Stimulated activated CD4-positive, alpha-beta T cell treated with anti-CD3 and anti-CD28 coated beads, Interleukin-1b, Interleukin-23, amount 100 ng/mL, for 48 hours (primary cell): ENCODE measurements at regions not wholly inside any gene's neighbourhood (a gene's known extent, or its start where the extent isn't known, plus 50 kb on each side); places are given as distances from the start of the nearest gene placed in this dataset.
"Not testable (repeated sequence)": the region's sequence is repeated elsewhere in the genome, so short reads cannot be mapped to it uniquely, and the experiment has no call there.

Experiments used
- DNase-seq: peaks from one replicate; pipeline ENCODE4 v3.0.0-alpha.2; 2020

GRCh38 chr3:25169151-25169550 lies 258.9 kb upstream of the RARB start:
- DNase-seq, result no peak

GRCh38 chr3:25170021-25170420 lies 258.0 kb upstream of the RARB start:
- DNase-seq, result no peak

DNA sequence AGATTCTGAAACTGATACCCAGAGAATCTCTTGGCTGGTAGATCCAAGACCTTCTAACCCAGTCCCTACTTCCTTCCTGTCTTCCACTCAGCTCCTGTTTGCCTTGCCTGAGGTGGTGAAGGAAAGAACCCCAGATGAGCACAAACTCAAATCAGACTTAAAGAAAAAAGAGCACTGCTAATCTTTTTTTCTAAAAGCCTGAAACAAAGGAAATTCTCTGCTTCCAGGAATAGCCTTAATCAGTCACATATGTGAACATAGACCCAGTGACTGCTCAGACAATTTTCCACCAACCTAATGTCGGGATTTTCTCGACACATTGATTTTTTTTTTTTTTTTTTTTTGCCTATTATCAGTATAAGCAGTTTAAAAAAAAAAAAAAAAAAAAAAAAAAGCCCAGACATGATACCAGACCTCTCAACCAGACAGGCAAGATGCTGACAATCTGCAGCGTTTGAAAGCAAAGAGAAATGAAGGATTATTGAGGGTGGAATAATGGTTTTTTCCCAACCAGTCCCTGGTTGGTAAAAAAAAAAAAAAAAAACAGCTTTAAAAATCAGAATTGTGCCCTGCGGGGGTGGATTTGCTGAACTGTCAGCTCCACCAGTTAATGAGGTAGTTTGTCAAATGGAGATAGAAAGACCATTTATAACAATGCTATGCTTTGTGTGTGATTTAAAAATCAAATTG lies 256.8 kb upstream of the RARB start:
- DNase-seq, result no peak

- DNase-seq, result no peak
Observed at GRCh38 chr3:25171897-25172296, 256.2 kb upstream of the RARB start.

DNA sequence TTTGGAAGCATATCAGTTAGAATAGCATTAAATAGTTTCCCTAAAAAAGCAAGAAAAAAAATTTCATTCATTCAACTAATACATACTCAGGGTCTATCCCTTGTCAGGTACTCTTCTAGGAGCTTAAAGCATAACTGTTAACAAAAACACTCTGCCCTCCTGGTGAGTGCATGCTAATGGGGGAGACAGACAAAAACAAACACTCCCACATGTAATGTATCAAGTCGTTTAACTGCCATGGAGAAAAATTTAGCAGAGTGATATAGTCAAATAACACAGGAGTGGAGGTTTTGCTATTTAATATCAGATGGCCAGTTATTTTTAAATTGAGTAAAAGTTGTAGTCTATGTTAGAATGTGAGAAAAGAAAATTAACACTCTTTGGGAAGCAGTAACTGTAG lies 254.5 kb upstream of the RARB start:
- DNase-seq, result no peak

GRCh38 chr3:25174251-25174650 lies 253.8 kb upstream of the RARB start:
- DNase-seq, result no peak

DNA sequence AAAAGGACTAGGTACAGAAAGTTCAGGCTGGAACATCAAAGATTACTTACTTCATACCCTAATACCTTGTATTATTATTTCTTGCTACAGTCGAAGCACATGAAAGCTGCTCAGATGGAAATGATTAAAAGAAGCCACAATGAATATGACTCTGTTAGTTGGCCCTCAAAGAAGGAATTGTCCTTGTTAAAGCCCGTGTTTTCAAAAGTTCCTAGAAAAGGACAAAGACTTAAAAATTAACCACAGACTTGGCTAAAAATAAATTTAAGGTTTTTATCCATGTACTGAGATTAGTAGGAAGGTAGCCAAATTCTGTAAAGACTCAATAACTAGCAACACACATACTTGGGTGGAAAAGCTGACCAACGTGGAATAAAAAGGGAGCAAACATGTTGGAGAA lies 251.0 kb upstream of the RARB start:
- DNase-seq, result no peak

DNA sequence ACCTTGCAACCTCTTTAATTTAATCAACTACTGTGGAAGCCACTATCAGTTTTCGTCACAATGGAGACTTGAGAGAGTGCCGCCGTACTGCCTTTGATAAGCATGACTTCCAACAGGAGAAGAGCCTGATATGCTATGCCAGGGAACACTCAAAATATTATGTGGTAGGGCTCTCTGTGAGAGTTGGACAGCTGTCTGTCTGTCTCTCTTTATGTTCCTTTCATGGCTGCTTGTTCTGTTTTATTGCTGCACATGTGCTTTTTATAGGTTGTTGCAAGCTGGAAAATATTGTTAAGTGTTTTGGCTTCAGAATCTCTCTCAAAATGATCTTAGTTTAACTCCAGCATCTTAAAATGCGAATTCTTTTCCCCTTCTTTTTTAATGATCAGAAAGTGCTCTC lies 249.4 kb upstream of the RARB start:
- DNase-seq, result no peak

- DNase-seq, result no peak
Observed at GRCh38 chr3:25181096-25181495, 247.0 kb upstream of the RARB start.

DNA sequence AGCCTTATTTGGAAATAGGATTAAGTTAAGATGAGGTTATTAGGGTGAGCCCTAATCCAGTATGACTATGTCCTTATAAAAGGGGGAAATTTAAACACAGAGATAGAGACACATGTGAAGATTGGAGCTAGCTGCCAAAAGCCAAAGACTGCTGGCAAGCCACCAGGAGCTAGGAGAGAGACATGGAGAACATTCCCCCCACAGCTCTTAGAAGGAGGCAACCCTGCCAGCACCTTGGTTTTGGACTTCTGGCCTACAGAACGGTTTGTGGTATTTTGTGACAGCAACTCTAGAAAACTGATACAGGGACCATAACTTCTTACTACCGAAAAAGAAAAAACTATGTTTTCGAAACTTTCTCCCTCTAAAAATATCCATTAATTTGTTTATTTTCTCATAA lies 245.3 kb upstream of the RARB start:
- DNase-seq, result no peak

DNA sequence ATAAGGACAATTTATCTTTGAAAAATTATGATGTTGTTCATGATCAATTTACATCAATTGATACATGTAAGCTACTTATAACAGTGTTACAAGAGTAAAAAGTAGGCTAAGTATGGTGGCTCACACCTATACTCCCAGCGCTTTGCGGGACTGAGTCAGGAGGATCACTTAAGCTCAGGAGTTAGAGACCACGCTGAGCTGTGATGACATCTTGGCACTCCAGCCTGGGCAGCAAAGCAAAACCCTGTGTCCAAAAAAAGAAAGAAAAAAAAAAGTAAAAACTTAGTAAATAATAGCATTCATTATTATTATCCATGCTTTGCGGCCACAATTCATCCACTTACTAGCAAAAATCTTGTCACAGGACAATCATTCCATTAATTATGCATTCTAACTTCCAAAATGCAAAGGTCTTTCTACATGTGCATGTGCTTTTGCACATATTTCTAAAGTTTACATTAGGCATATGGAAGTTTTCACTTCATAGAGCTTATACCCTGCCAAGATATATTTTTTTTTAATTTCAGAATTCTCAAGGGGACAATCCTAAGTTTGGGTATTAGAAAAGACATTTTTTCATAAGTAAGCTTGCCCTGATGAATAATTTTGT lies 243.3 kb upstream of the RARB start:
- no peak for DNase-seq

DNA sequence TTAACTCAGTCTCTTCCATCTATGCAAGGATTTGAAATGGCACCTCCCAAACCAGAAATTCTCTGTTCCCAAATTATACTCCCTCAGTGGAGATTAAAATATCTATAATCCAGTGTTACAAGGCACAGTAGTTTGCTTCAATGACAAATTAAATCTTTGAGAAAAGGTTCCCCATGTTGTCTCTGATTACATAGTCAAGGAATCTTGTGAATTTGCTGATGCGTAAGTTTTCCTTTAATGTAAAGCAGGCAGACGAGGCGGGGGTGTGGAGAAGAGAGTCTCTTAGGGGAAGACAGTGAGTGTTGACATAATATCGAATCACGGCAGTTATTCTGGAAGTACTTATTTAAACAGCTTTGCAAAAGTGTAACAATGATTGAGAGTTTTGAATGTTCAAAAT lies 236.4 kb upstream of the RARB start:
- no peak for DNase-seq

DNA sequence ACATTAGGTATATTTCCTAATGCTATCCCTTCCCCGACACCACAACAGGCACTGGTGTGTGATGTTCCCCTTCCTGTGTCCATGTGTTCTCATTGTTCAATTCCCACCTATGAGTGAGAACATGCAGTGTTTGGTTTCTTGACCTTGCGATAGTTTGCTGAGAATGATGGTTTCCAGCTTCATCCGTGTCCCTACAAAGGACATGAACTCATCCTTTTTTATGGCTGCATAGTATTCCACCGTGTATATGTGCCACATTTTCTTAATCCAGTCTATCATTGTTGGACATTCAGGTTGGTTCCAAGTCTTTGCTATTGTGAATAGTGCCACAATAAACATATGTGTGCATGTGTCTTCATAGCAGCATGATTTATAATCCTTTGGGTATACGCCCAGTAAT lies 228.5 kb upstream of the RARB start:
- DNase-seq, result not testable (repeated sequence)

- DNase-seq, result no peak
Observed at GRCh38 chr3:25212736-25213135, 215.3 kb upstream of the RARB start.

DNA sequence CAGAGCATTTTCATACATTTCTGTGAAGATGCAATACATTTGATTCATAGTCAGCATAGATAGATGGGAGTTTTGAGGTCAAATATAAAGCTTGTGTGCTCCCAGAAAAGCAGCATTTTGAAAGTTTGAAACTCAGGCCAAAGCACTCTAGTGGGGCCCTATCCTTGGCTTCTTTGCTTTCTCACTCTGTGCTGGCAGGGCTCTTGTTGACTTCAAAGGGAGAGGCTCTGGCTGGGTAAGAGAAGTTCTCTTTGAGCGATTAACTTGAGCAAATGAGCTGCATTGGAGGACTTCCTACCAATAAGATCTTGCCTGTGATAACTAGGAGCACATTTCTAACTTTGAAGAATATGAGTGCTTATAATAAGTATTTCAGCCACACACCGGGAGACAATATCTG lies 214.0 kb upstream of the RARB start:
- DNase-seq, result no peak

DNA sequence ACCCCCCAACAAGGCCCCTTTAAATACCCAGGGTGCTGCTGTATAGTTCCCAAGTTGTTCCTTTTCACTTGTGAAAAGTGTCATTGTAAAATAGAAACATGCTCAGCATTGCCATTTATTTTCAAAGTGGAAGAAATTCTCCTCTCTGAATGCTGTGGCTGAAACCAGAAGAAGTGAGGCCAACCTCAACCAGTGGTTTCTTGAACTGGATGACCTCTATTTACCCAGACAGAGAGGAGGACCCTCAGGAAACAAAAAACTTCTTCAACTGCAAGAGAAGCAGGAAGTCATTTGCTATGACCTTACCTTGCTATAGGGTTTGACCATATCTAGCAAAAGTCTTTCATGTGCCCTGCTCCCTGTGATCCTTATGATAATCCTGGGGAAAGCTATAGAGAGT lies 209.7 kb upstream of the RARB start:
- no peak for DNase-seq

DNA sequence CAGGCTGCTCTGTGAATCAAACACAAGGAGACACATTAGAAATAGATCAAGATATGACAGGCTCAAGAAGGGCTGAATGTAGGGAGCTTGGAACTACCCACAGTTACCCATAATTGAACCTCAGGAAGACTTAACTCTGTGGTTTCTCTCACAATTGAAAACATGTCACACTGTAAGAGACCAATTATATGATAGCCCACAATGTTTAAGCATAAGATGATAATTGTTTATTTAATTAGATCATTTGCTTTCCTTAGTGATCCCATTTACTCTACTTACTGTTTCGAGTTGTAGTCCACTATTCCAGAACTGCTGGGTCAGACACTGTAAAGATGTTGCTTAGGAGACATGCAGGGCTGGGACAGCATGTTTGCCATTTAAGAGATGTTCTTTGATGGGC lies 201.3 kb upstream of the RARB start:
- DNase-seq, result no peak

DNA sequence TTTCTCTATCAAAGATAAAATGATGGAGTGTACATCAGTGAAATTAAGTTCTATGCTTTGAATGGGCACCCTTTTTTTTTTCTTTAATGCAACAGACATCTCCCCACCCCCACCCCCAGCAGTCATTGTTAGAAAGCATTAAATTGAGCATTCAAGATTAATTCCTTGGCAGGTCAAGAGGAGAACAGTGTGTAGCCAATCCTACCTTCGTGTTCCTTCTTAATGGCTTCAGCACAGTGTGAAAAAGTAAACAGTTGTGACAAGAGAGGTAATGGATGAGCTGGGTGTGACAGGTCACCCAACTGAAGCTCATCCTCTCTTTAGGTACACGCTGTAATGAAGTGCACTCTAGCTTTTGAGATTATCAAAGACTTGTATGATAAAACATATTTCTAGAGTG lies 198.5 kb upstream of the RARB start:
- DNase-seq, result no peak

GRCh38 chr3:25235031-25235430 lies 193.0 kb upstream of the RARB start:
- DNase-seq, result no peak

DNA sequence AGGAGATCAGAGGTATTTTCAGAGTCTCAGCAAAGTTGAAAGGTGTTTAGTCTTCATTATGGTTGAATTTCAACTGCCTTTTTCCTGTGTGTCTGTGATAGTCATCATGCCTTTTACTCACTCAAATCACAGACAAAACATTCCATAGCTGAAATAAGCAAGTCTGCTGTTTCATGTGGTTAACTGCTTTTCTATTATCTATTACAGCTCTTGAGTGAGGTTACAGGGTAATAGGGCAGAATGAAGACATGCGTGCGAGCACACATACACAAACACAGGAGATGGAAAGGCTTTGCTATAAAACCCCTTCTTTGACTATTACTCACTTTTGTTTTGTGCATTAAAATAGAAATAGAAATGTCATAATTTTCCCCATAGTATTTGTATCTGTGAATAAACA lies 192.6 kb upstream of the RARB start:
- DNase-seq, result no peak

GRCh38 chr3:25237602-25238001 lies 190.5 kb upstream of the RARB start:
- DNase-seq, result no peak

GRCh38 chr3:25239042-25239441 lies 189.0 kb upstream of the RARB start:
- DNase-seq, result no peak

GRCh38 chr3:25246913-25247312 lies 181.2 kb upstream of the RARB start:
- DNase-seq, result no peak

DNA sequence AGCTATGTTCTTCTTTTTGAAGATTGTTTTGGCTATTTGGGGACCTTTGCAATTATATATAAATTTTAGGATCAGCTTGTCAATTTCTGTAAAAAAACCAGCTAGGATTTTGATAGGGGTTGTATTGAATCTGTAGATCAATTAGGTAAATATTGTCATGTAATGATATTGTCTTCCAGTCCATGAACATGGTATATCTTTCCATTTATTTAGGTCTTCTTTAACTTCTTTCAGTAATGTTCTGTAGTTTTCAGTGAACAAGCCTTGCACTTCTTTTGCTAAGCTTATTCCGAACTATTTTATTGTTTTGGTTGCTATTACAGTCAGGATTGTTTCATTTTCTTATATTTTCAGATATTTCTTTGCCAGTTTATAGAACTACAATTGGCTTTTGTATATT lies 175.8 kb upstream of the RARB start:
- DNase-seq, result no peak

GRCh38 chr3:25257026-25257425 lies 171.0 kb upstream of the RARB start:
- DNase-seq, result no peak
